ENCODE measurements at regions not wholly inside any gene's neighbourhood (a gene's known extent, or its start where the extent isn't known, plus 50 kb on each side); places are given as distances from the start of the nearest gene placed in this dataset.

DNA sequence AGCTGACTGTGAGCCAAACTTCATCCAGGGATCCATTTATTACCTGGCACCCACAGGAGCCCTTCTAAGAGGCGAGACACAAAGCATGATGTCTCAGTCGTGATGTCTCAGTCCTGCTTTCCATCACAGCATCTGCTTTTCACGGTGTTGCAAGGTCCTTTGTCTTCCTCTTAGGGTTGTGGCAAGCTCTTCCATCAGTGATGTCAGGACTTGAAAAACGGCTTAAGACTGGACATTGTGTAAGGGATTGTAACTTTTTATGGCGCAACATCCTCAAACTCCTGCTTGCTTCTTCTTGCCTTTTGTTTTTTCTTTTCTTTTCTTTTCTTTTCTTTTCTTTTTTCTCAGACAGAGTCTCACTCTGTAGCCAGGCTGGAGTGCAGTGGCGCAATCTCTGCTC is 586.5 kb upstream of the TMEM132C start:
- no peak overlapping the region for H3K4me3 ChIP-seq (ENCODE audit: low read depth, low read length)
- DNase-seq (ENCODE audit: low read depth), result peak; percentile 63
- TF ChIP-seq, protein P1, sequence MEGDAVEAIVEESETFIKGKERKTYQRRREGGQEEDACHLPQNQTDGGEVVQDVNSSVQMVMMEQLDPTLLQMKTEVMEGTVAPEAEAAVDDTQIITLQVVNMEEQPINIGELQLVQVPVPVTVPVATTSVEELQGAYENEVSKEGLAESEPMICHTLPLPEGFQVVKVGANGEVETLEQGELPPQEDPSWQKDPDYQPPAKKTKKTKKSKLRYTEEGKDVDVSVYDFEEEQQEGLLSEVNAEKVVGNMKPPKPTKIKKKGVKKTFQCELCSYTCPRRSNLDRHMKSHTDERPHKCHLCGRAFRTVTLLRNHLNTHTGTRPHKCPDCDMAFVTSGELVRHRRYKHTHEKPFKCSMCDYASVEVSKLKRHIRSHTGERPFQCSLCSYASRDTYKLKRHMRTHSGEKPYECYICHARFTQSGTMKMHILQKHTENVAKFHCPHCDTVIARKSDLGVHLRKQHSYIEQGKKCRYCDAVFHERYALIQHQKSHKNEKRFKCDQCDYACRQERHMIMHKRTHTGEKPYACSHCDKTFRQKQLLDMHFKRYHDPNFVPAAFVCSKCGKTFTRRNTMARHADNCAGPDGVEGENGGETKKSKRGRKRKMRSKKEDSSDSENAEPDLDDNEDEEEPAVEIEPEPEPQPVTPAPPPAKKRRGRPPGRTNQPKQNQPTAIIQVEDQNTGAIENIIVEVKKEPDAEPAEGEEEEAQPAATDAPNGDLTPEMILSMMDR (IDR thresholded peaks at IDR 0.05; ENCODE audit: low read depth, low read length), result no peak
- TF ChIP-seq MYC (IDR thresholded peaks at IDR 0.05; ENCODE audit: low read depth, low read length) (no peak), POLR2A (IDR thresholded peaks at IDR 0.05; ENCODE audit: extremely low read depth, insufficient read length) (no peak)
- TF ChIP-seq, protein P2, sequence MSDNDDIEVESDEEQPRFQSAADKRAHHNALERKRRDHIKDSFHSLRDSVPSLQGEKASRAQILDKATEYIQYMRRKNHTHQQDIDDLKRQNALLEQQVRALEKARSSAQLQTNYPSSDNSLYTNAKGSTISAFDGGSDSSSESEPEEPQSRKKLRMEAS (IDR thresholded peaks at IDR 0.05; ENCODE audit: low read depth, low read length), result no peak

DNA sequence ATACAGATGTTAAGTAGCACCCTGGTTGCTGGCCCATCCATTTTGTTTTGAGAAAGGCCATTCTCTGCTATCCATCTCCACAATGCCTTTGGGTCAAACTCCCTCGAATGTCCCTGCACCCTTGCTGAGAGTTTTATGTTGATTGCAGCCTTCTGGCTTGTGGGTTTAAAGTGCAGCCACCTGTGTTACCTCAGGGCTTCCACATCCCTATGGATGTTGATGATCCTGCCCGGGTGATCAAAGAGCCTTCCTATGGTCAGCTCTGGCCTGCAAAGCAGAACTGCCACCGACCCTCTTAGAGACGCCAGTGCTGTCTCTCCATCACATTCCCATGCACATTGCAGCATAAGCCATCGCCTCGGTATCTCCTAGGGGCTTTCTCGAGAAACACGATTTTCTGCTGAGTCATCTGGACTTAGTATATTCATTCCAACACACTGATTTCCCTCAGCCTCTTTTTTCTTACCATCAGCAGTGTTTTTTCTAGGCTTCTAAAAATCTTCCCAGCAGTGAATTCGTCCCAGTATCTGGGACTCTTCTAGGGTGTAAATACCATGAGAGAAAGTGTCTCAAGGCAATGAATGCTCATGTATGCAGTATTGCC is 585.7 kb upstream of the TMEM132C start:
- DNase-seq (ENCODE audit: low read depth), result no peak
- TF ChIP-seq, protein P1 (IDR thresholded peaks at IDR 0.05; ENCODE audit: low read depth, low read length), result no peak
- TF ChIP-seq MYC (IDR thresholded peaks at IDR 0.05; ENCODE audit: low read depth, low read length), result no peak
- TF ChIP-seq, protein P2 (IDR thresholded peaks at IDR 0.05; ENCODE audit: low read depth, low read length), result no peak
- no peak for TF ChIP-seq POLR2A (IDR thresholded peaks at IDR 0.05; ENCODE audit: extremely low read depth, insufficient read length)
- no peak overlapping the region for H3K4me3 ChIP-seq (ENCODE audit: low read depth, low read length)

DNA sequence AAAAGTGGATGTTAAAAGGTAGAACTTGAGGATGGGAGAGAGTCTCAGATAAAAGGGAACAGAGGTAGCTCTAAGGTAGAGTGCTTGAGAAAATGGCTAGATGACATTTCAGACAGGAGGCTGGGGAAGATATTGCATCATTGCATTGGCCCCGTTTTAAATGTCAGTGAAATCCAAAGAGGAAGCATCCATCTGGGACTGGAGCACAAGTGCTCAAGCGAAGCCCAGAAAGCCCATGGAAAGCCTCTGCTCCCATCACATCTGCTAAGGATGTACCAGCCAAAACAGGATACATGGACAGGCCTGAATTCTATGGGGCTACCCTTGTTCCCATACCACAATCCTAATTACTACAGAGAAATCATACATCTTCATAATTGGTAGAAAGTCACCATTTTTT is 581.5 kb upstream of the TMEM132C start:
- no peak for DNase-seq (ENCODE audit: low read depth)
- H3K4me3 ChIP-seq (ENCODE audit: low read depth, low read length), result no peak overlapping the region
- no peak for TF ChIP-seq MYC (IDR thresholded peaks at IDR 0.05; ENCODE audit: low read depth, low read length)

DNA sequence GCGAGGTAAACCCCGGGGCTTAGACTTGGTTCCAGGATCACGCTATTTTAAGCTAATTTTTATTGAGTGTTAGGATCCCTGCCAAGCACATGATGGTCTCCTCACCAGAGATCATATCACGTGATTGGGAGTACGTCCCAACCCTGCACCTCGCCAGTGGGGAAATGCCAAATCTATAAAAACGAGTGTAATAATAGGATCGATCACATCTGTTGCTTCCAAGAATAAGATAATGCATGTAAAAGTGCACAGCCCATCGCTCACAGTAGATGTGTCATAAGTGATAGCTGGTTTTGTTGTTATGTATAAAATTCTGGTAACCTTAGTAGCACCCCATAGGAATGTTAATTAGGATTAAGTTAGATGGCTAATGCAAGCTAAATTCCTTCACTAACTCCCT is 581.0 kb upstream of the TMEM132C start:
- no peak for DNase-seq (ENCODE audit: low read depth)
- no peak overlapping the region for H3K4me3 ChIP-seq (ENCODE audit: low read depth, low read length)
- TF ChIP-seq MYC (IDR thresholded peaks at IDR 0.05; ENCODE audit: low read depth, low read length) (no peak), POLR2A (IDR thresholded peaks at IDR 0.05; ENCODE audit: extremely low read depth, insufficient read length) (no peak)
- TF ChIP-seq, protein P2 (IDR thresholded peaks at IDR 0.05; ENCODE audit: low read depth, low read length), result no peak
- TF ChIP-seq, protein P1 (IDR thresholded peaks at IDR 0.05; ENCODE audit: low read depth, low read length), result no peak

DNA sequence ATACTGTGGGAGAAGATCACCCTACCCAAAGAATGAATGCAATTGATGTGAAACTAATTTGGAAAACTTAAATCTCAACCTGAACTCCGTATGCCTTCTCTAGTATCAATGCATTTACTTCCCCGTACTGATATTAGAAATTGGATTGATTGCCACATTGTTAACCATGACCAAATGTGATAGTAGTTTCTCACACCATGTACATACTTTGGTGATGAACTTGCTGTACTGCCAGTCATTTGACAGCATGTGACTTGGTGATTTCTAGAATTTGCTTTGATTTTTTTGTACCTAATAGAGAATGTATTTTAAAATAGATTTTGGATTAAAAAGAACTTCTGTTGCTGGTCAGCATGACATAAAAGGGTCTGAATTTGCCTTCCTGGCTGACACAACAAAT is 579.8 kb upstream of the TMEM132C start:
- no peak for DNase-seq (ENCODE audit: low read depth)
- TF ChIP-seq, protein P2 (IDR thresholded peaks at IDR 0.05; ENCODE audit: low read depth, low read length), result no peak
- TF ChIP-seq POLR2A (IDR thresholded peaks at IDR 0.05; ENCODE audit: extremely low read depth, insufficient read length), result no peak
- TF ChIP-seq, protein P1 (IDR thresholded peaks at IDR 0.05; ENCODE audit: low read depth, low read length), result no peak
- no peak for TF ChIP-seq MYC (IDR thresholded peaks at IDR 0.05; ENCODE audit: low read depth, low read length)

DNA sequence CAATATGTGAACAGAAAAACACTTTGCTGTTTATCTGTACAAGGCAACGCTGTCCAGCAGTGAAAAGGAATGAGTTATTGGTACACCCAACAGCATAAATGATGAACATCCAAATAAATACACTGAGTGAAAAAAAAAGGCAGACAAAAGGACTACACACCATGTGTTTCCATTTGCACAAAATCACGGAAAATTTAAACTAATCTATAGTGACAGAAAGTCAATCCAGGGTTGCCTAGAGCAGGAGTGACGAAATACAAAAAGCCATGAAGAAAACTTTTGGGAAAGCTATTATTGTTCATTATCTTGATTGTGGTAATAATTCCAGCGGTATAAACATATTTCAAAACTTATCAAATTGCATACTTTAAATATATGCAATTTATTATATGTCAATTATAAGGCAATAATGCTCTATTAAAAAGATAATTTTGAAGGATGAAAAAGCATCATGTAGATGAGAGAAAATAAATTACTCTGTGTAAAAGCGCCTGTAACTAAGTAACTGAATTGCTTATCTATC is 578.0 kb upstream of the TMEM132C start:
- no peak overlapping the region for H3K4me3 ChIP-seq (ENCODE audit: low read depth, low read length)
- DNase-seq (ENCODE audit: low read depth), result no peak
- TF ChIP-seq MYC (IDR thresholded peaks at IDR 0.05; ENCODE audit: low read depth, low read length) (no peak), POLR2A (IDR thresholded peaks at IDR 0.05; ENCODE audit: extremely low read depth, insufficient read length) (no peak)
- TF ChIP-seq, protein P1 (IDR thresholded peaks at IDR 0.05; ENCODE audit: low read depth, low read length), result no peak
- TF ChIP-seq, protein P2 (IDR thresholded peaks at IDR 0.05; ENCODE audit: low read depth, low read length), result no peak

More for the DNA sequence above, 579.8 kb upstream of the TMEM132C start:
- no peak overlapping the region for H3K4me3 ChIP-seq (ENCODE audit: low read depth, low read length)
